ENCODE measurements at regions not wholly inside any gene's neighbourhood (a gene's known extent, or its start where the extent isn't known, plus 50 kb on each side); places are given as distances from the start of the nearest gene placed in this dataset.

DNA sequence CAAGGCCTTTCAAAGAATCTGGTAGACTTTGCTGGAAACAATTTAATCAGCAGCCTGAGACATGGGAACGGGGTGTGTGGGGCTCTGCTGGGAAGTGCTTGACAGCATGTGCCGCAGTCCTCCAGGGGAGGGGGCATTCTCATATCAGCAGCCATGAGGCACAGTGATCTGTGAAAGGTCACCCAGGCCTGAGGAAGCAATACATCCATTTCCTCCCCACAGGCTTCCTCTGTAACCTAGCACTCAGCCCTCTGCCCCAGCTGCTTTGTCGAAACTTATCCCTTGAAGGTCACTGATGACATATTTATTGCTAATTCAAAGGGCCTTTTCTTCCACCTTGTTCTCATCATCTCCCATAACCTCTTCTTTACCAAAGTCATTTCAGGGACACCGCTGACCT, 103.3 kb downstream of the TNFAIP3 start:
- no peaks in the 10 kb centered on the region for H3K9me1 ChIP-seq (ENCODE audit: control insufficient read depth, extremely low read depth, insufficient read depth, low read length)
- H3K9ac ChIP-seq (ENCODE audit: control insufficient read depth, extremely low read depth, insufficient read depth, low read length) = no peak overlapping the region
- no peak overlapping the region for H2AFZ ChIP-seq (ENCODE audit: control insufficient read depth, low read length)
- H3K27me3 ChIP-seq (ENCODE audit: control insufficient read depth, extremely low read depth, insufficient read depth, low read length) = no peaks in the 10 kb centered on the region
- DNase-seq (ENCODE audit: low read depth, low spot score) (no peak), FAIRE-seq (no peak)
- no peaks in the 10 kb centered on the region for H3K9me3 ChIP-seq (ENCODE audit: control insufficient read depth, low read depth, low read length)
- H3K36me3 ChIP-seq (ENCODE audit: control insufficient read depth in 2 of 2, extremely low read depth in 1 of 2, insufficient read depth in 2 of 2, low read length in 2 of 2) = no peaks in the 10 kb centered on the region
- no peaks in the 10 kb centered on the region for H4K20me1 ChIP-seq (ENCODE audit: control insufficient read depth, extremely low read depth, insufficient read depth, low read length)
- no peak overlapping the region for H3K4me2 ChIP-seq (ENCODE audit: control insufficient read depth, extremely low read depth, insufficient read depth, low read depth, low read length)
- H3K4me3 ChIP-seq (ENCODE audit: control insufficient read depth in 2 of 3, extremely low read depth in 1 of 3, insufficient read depth in 2 of 3, low read depth in 1 of 3, low read length in 3 of 3) = no peak overlapping the region
- no peak for TF ChIP-seq EZH2 (IDR thresholded peaks at IDR 0.05; ENCODE audit: low read length)
- TF ChIP-seq, protein P1, sequence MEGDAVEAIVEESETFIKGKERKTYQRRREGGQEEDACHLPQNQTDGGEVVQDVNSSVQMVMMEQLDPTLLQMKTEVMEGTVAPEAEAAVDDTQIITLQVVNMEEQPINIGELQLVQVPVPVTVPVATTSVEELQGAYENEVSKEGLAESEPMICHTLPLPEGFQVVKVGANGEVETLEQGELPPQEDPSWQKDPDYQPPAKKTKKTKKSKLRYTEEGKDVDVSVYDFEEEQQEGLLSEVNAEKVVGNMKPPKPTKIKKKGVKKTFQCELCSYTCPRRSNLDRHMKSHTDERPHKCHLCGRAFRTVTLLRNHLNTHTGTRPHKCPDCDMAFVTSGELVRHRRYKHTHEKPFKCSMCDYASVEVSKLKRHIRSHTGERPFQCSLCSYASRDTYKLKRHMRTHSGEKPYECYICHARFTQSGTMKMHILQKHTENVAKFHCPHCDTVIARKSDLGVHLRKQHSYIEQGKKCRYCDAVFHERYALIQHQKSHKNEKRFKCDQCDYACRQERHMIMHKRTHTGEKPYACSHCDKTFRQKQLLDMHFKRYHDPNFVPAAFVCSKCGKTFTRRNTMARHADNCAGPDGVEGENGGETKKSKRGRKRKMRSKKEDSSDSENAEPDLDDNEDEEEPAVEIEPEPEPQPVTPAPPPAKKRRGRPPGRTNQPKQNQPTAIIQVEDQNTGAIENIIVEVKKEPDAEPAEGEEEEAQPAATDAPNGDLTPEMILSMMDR (optimal IDR thresholded peaks at IDR 0.05 in 1 of 3, IDR thresholded peaks at IDR 0.05 in 1 of 3, conservative IDR thresholded peaks at IDR 0.05 in 1 of 3; ENCODE audit: extremely low read depth in 1 of 3, insufficient read depth in 2 of 3, low read length in 3 of 3) = no peak
- H3K79me2 ChIP-seq (ENCODE audit: control insufficient read depth, insufficient read depth, low read length) = no peaks in the 10 kb centered on the region
- H3K27ac ChIP-seq (ENCODE audit: control insufficient read depth, insufficient read depth, low read length) = no peak overlapping the region
- no peaks in the 10 kb centered on the region for H3K4me1 ChIP-seq (ENCODE audit: control insufficient read depth, extremely low read depth, insufficient read depth, low read length)
- dilution Hi-C loops (cut with MboI; ENCODE audit: extremely low pct_ligation_motif_present, low sequenced_read_pairs) = no loop called here

DNA sequence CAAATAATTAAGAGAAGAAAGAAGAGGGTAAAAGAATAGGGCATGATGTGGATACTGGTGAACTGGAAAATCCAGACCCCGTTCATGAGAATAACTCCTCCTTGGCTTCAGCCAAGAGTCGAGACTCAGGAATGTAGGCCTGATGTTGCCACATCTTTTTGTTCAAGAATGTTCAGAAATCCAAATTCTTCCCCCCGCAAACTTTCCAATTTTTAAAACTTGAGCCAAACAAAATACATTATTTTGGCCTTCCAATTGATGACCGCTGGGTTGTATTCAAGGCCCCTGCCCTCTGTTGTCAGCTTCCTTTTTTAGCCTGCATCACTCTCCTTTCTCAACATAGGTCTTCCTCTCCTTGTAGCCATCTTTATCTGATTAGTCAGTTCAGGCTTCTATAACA, 106.1 kb downstream of the TNFAIP3 start:
- peaks cover 9% of the 10 kb centered on the region for H3K4me1 ChIP-seq (ENCODE audit: control insufficient read depth, extremely low read depth, insufficient read depth, low read length)
- H3K4me3 ChIP-seq (ENCODE audit: control insufficient read depth in 2 of 3, extremely low read depth in 1 of 3, insufficient read depth in 2 of 3, low read depth in 1 of 3, low read length in 3 of 3) = no peak overlapping the region
- no peak for TF ChIP-seq EZH2 (IDR thresholded peaks at IDR 0.05; ENCODE audit: low read length)
- TF ChIP-seq, protein P1 (optimal IDR thresholded peaks at IDR 0.05 in 1 of 3, IDR thresholded peaks at IDR 0.05 in 1 of 3, conservative IDR thresholded peaks at IDR 0.05 in 1 of 3; ENCODE audit: extremely low read depth in 1 of 3, insufficient read depth in 2 of 3, low read length in 3 of 3) = no peak
- H3K9ac ChIP-seq (ENCODE audit: control insufficient read depth, extremely low read depth, insufficient read depth, low read length) = no peak overlapping the region
- no peaks in the 10 kb centered on the region for H3K36me3 ChIP-seq (ENCODE audit: control insufficient read depth in 2 of 2, extremely low read depth in 1 of 2, insufficient read depth in 2 of 2, low read length in 2 of 2)
- no peaks in the 10 kb centered on the region for H3K9me3 ChIP-seq (ENCODE audit: control insufficient read depth, low read depth, low read length)
- DNase-seq (ENCODE audit: low read depth, low spot score) (no peak), FAIRE-seq (no peak)
- H3K27me3 ChIP-seq (ENCODE audit: control insufficient read depth, extremely low read depth, insufficient read depth, low read length) = no peaks in the 10 kb centered on the region
- no peaks in the 10 kb centered on the region for H4K20me1 ChIP-seq (ENCODE audit: control insufficient read depth, extremely low read depth, insufficient read depth, low read length)
- H3K79me2 ChIP-seq (ENCODE audit: control insufficient read depth, insufficient read depth, low read length) = no peaks in the 10 kb centered on the region
- H3K27ac ChIP-seq (ENCODE audit: control insufficient read depth, insufficient read depth, low read length) = no peak overlapping the region
- dilution Hi-C loops (cut with MboI; ENCODE audit: extremely low pct_ligation_motif_present, low sequenced_read_pairs) = no loop called here
- H3K4me2 ChIP-seq (ENCODE audit: control insufficient read depth, extremely low read depth, insufficient read depth, low read depth, low read length) = no peak overlapping the region
- no peaks in the 10 kb centered on the region for H3K9me1 ChIP-seq (ENCODE audit: control insufficient read depth, extremely low read depth, insufficient read depth, low read length)
- no peak overlapping the region for H2AFZ ChIP-seq (ENCODE audit: control insufficient read depth, low read length)
